Astrocyte (in vitro differentiated cells and primary cell): ENCODE measurements at regions not wholly inside any gene's neighbourhood (a gene's known extent, or its start where the extent isn't known, plus 50 kb on each side); places are given as distances from the start of the nearest gene placed in this dataset.

Source experiments
- EZH2 ChIP-seq: IDR thresholded peaks from 2 replicates; pipeline ENCODE4 v1.6.1; 2012; ENCODE audit warnings: mild to moderate bottlenecking, low read length, inconsistent platforms; ENCODE audit not compliant: insufficient read depth
- TF ChIP-seq, protein P1 (sequence below): IDR thresholded peaks from 2 replicates; pipeline ENCODE4 v1.5.1; 2011; ENCODE audit warnings: low read depth, mild to moderate bottlenecking, inconsistent platforms, low read length, moderate library complexity; ENCODE audit not compliant: insufficient read depth

DNA sequence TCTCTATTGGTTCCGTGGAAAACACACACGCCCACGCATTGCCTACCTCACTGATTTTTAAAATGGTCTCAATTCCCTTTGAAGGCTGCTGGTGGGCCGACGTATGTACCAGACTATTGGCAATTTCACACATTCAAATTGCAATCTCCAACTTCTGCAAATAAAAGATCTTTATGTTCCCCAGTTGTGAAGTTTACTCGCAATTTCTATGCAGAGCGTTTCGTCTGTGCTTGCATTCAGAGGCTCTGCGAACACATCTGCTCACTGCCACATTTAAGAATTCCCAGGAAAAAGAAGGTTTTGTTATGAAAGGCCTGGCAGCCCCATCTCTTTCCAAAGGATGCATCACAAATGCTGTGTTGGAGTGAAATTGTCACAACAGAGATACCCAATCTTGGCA, 288.0 kb upstream of the KAZN start:
- TF ChIP-seq, protein P1, sequence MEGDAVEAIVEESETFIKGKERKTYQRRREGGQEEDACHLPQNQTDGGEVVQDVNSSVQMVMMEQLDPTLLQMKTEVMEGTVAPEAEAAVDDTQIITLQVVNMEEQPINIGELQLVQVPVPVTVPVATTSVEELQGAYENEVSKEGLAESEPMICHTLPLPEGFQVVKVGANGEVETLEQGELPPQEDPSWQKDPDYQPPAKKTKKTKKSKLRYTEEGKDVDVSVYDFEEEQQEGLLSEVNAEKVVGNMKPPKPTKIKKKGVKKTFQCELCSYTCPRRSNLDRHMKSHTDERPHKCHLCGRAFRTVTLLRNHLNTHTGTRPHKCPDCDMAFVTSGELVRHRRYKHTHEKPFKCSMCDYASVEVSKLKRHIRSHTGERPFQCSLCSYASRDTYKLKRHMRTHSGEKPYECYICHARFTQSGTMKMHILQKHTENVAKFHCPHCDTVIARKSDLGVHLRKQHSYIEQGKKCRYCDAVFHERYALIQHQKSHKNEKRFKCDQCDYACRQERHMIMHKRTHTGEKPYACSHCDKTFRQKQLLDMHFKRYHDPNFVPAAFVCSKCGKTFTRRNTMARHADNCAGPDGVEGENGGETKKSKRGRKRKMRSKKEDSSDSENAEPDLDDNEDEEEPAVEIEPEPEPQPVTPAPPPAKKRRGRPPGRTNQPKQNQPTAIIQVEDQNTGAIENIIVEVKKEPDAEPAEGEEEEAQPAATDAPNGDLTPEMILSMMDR: no peak
- TF ChIP-seq EZH2: no peak
